Adrenal gland (tissue), 5 donors: ENCODE measurements at regions not wholly inside any gene's neighbourhood (a gene's known extent, or its start where the extent isn't known, plus 50 kb on each side); places are given as distances from the start of the nearest gene placed in this dataset.

Experiments
- CTCF ChIP-seq, 6 experiments: fragments of 450-650 bp in 4 of 6; fragments of 200-600 bp in 2 of 6; sonication (generic) in 1 of 6; IDR thresholded peaks; 1 replicate in 5 of 6; 2 replicates in 1 of 6; pipeline versions ENCODE4 v1.5.1 to v1.8.0; 2016 to 2021; ENCODE audit warnings: antibody characterized with exemption in 6 of 6, mild to moderate bottlenecking in 2 of 6, moderate library complexity in 1 of 6
- POLR2A ChIP-seq, 2 donors: fragments of 450-650 bp; IDR thresholded peaks; one replicate each; pipeline ENCODE4 v1.6.1; 2017; ENCODE audit warnings: antibody characterized with exemption in 2 of 2, mild to moderate bottlenecking in 2 of 2, moderate library complexity in 1 of 2
- donor health status: DM: no; HTN: no; CAD: no.

DNA sequence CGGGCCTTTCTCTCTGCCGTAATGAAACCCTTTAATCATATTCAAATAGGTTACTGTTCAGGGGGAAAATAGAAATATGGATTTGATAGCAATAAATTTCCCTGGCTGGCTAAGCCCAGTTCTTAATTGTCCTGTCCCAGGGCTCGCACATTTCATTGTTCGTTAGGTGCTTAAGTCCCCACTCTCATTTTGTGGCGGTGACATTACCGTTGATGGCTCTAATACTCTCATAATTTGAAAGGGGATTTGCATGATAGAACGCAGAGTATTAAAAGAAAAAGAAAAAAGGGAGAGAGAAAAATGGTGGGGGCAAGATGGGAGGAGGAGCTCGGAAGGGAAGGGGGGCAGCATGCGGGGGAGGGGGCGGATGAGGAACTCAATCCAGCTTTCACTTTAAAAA, 79.1 kb upstream of the FOXP4 start:
- TF ChIP-seq CTCF (IDR thresholded peaks at IDR 0.05) (no peak), POLR2A (IDR thresholded peaks at IDR 0.05) (no peak)
